T-helper 2 cell treated with Interferon-gamma antibody and Interleukin-4, amounts not matched to agents 5 μg/mL and 100 μg/mL, for 36 hours (primary cell): ENCODE measurements at regions not wholly inside any gene's neighbourhood (a gene's known extent, or its start where the extent isn't known, plus 50 kb on each side); places are given as distances from the start of the nearest gene placed in this dataset.

ENCODE experiments used
- DNase-seq: peaks from one replicate; pipeline ENCODE4 v3.0.0; 2021; ENCODE audit warnings: low spot score
- H3K27ac Mint-ChIP-seq: one replicate; pipeline ENCODE4 v1.8.0; 2021; ENCODE audit warnings: mild to moderate bottlenecking, mixed read lengths
- H3K27me3 Mint-ChIP-seq: one replicate; pipeline ENCODE4 v1.8.0; 2021; ENCODE audit warnings: low read depth, mixed read lengths
- H3K36me3 Mint-ChIP-seq: one replicate; pipeline ENCODE4 v1.8.0; 2021; ENCODE audit warnings: low read depth, mixed read lengths
- H3K4me1 Mint-ChIP-seq: one replicate; pipeline ENCODE4 v1.8.0; 2021; ENCODE audit warnings: low read depth, mixed read lengths
- H3K4me3 Mint-ChIP-seq: one replicate; pipeline ENCODE4 v1.8.0; 2022; ENCODE audit warnings: mild to moderate bottlenecking, moderate library complexity, mixed read lengths
- H3K9me3 Mint-ChIP-seq: one replicate; pipeline ENCODE4 v1.8.0; 2021; ENCODE audit warnings: mixed read lengths

- H3K9me3 Mint-ChIP-seq: no peaks in the 10 kb centered on the region
- H3K27ac Mint-ChIP-seq: no peak overlapping the region
- peaks cover 12% of the 10 kb centered on the region for H3K27me3 Mint-ChIP-seq
- H3K4me1 Mint-ChIP-seq: no peaks in the 10 kb centered on the region
- H3K4me3 Mint-ChIP-seq: no peak overlapping the region
- no peaks in the 10 kb centered on the region for H3K36me3 Mint-ChIP-seq
- DNase-seq: no peak
These were observed 162.2 kb downstream of the ZNF674 start for GRCh38 chrX:46383006-46383405.

DNA sequence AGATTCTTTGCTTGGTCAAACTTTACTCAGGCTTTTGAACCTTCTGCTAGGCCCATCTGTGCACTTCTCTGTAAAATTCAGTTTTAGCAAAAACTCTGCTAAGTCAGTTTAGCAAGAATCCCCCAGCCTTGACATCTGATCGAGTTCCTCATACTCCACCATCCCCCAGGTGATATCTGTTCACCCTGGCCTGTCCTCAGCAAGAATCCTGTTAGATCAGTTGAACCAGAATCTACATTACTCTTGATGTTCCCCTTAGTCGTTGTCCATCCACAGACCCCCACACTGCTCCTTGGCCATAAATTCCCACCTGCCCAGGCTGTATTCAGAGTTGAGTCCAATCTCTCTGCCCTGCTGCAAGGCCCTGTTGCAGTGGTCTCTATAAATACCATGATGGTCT is 162.6 kb downstream of the ZNF674 start:
- H3K4me1 Mint-ChIP-seq: no peaks in the 10 kb centered on the region
- no peak for DNase-seq
- H3K36me3 Mint-ChIP-seq: no peaks in the 10 kb centered on the region
- no peak overlapping the region for H3K4me3 Mint-ChIP-seq
- H3K9me3 Mint-ChIP-seq: no peaks in the 10 kb centered on the region
- H3K27ac Mint-ChIP-seq: no peak overlapping the region
- peaks cover 12% of the 10 kb centered on the region for H3K27me3 Mint-ChIP-seq

GRCh38 chrX:46381630-46382029 is 163.6 kb downstream of the ZNF674 start:
- Mint-ChIP-seq H3K36me3 (no peaks in the 10 kb centered on the region), H3K27me3 (peaks cover 12% of the 10 kb centered on the region), H3K4me3 (no peak overlapping the region), H3K27ac (no peak overlapping the region), H3K4me1 (no peaks in the 10 kb centered on the region), H3K9me3 (no peaks in the 10 kb centered on the region)
- peak; percentile 6 for DNase-seq

- no peak overlapping the region for H3K27ac Mint-ChIP-seq
- no peaks in the 10 kb centered on the region for H3K36me3 Mint-ChIP-seq
- H3K4me1 Mint-ChIP-seq: peaks cover 3% of the 10 kb centered on the region
- peaks cover 9% of the 10 kb centered on the region for H3K27me3 Mint-ChIP-seq
- no peak for DNase-seq
- no peak overlapping the region for H3K4me3 Mint-ChIP-seq
- no peaks in the 10 kb centered on the region for H3K9me3 Mint-ChIP-seq
These were observed 165.0 kb downstream of the ZNF674 start for GRCh38 chrX:46380148-46380752.

- no peaks in the 10 kb centered on the region for H3K36me3 Mint-ChIP-seq
- DNase-seq: peak; percentile 25
- peaks cover 3% of the 10 kb centered on the region for H3K4me1 Mint-ChIP-seq
- peaks cover 6% of the 10 kb centered on the region for H3K27me3 Mint-ChIP-seq
- no peak overlapping the region for H3K4me3 Mint-ChIP-seq
- no peak overlapping the region for H3K27ac Mint-ChIP-seq
- H3K9me3 Mint-ChIP-seq: no peaks in the 10 kb centered on the region
These were observed 168.9 kb downstream of the ZNF674 start for GRCh38 chrX:46376246-46376885.

GRCh38 chrX:46375831-46376230 is 169.4 kb downstream of the ZNF674 start:
- Mint-ChIP-seq H3K9me3 (no peaks in the 10 kb centered on the region), H3K27ac (no peak overlapping the region), H3K36me3 (no peaks in the 10 kb centered on the region), H3K4me3 (no peak overlapping the region), H3K27me3 (peaks cover 2% of the 10 kb centered on the region), H3K4me1 (peaks cover 3% of the 10 kb centered on the region)
- no peak for DNase-seq

DNA sequence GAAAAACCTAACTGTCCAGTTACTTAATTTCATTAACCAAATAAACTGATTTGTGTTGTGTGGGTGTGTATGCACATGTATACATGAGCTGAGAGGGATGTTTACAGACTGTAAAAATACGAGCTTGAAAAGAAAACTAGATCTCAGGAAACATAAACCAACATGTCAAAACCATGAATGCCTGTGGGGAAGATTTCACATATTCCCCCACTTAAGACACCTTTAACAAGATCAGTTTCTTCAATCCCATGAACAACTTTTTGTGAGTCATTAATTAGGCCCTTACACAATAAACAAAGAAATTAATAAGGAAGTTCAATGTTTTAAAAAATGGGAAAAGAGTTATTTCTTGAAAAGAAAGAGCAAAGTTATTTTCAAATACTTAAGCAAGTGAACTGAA is 170.8 kb downstream of the ZNF674 start:
- Mint-ChIP-seq H3K4me1 (peaks cover 3% of the 10 kb centered on the region), H3K4me3 (no peak overlapping the region), H3K9me3 (no peaks in the 10 kb centered on the region), H3K36me3 (no peaks in the 10 kb centered on the region), H3K27me3 (peaks cover 2% of the 10 kb centered on the region), H3K27ac (no peak overlapping the region)
- no peak for DNase-seq

- H3K4me1 Mint-ChIP-seq: no peaks in the 10 kb centered on the region
- no peak overlapping the region for H3K27ac Mint-ChIP-seq
- no peak overlapping the region for H3K4me3 Mint-ChIP-seq
- no peaks in the 10 kb centered on the region for H3K27me3 Mint-ChIP-seq
- H3K9me3 Mint-ChIP-seq: no peaks in the 10 kb centered on the region
- no peaks in the 10 kb centered on the region for H3K36me3 Mint-ChIP-seq
- no peak for DNase-seq
These were observed 177.7 kb downstream of the ZNF674 start for GRCh38 chrX:46367491-46367890.

- no peaks in the 10 kb centered on the region for H3K27me3 Mint-ChIP-seq
- no peaks in the 10 kb centered on the region for H3K36me3 Mint-ChIP-seq
- H3K4me3 Mint-ChIP-seq: no peak overlapping the region
- no peak overlapping the region for H3K27ac Mint-ChIP-seq
- DNase-seq: no peak
- H3K9me3 Mint-ChIP-seq: no peaks in the 10 kb centered on the region
- H3K4me1 Mint-ChIP-seq: no peaks in the 10 kb centered on the region
These were observed 178.6 kb downstream of the ZNF674 start for GRCh38 chrX:46366381-46367207.

GRCh38 chrX:46354481-46354880 is 190.7 kb downstream of the ZNF674 start:
- Mint-ChIP-seq H3K4me3 (no peak overlapping the region), H3K4me1 (no peaks in the 10 kb centered on the region), H3K27me3 (no peaks in the 10 kb centered on the region), H3K9me3 (peaks cover 14% of the 10 kb centered on the region), H3K27ac (no peak overlapping the region), H3K36me3 (no peaks in the 10 kb centered on the region)
- DNase-seq: no peak

- Mint-ChIP-seq H3K4me1 (no peaks in the 10 kb centered on the region), H3K9me3 (peaks cover 3% of the 10 kb centered on the region), H3K4me3 (no peak overlapping the region), H3K36me3 (no peaks in the 10 kb centered on the region), H3K27ac (no peak overlapping the region), H3K27me3 (no peaks in the 10 kb centered on the region)
- DNase-seq: no peak
These were observed 203.4 kb downstream of the ZNF674 start for GRCh38 chrX:46341767-46342322.

DNA sequence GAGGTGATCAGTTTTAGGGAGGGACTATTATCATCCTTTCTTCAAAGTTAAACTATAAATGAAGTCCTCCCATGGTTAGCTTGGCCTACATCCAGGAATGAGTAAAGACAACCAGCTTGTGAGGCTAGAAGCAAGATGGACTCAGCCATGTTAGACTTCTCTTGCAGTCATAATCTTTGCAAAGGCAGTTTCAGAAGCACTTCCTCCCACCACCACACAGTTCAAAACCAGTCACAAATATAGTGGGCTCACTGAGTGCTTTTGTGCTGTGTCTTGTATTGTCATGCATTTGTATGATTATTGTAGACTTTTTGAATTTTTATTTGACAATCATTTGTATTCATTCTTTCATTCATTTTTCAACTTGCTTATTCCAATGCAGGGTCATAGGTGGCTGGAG is 204.5 kb downstream of the ZNF674 start:
- H3K4me3 Mint-ChIP-seq: no peak overlapping the region
- H3K27ac Mint-ChIP-seq: no peak overlapping the region
- no peaks in the 10 kb centered on the region for H3K27me3 Mint-ChIP-seq

GRCh38 chrX:46333550-46333949 is 211.7 kb downstream of the ZNF674 start:
- DNase-seq: no peak
- Mint-ChIP-seq H3K27me3 (no peaks in the 10 kb centered on the region), H3K36me3 (peaks cover 6% of the 10 kb centered on the region), H3K4me1 (peaks cover 3% of the 10 kb centered on the region), H3K4me3 (no peak overlapping the region), H3K27ac (no peak overlapping the region), H3K9me3 (peaks cover 12% of the 10 kb centered on the region)

More for the DNA sequence above, 204.5 kb downstream of the ZNF674 start:
- peaks cover 7% of the 10 kb centered on the region for H3K9me3 Mint-ChIP-seq
- DNase-seq: no peak
- H3K4me1 Mint-ChIP-seq: no peaks in the 10 kb centered on the region
- peaks cover 3% of the 10 kb centered on the region for H3K36me3 Mint-ChIP-seq

DNA sequence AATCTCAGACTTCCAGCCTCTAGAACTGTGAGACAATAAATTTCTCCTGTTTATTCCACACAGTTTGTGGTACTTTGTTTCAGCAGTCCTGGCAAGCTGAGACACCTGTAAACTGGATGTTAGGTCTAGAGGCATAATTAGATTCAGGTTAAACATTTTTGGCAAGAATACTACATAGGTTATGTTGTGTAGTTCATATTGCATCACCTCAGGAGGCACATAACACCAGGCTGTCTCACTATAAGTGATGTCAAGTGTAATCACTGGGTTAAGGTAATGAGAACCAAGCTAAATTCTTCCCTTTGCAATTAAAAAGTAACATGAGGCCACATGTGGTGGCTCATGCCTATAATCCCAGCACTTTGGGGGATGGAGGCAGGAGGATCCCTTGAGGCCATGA is 214.2 kb downstream of the ZNF674 start:
- no peak overlapping the region for H3K4me3 Mint-ChIP-seq
- H3K4me1 Mint-ChIP-seq: peaks cover 10% of the 10 kb centered on the region
- no peaks in the 10 kb centered on the region for H3K27me3 Mint-ChIP-seq
- no peak for DNase-seq
- peaks cover 4% of the 10 kb centered on the region for H3K36me3 Mint-ChIP-seq
- H3K9me3 Mint-ChIP-seq: peaks cover 7% of the 10 kb centered on the region
- H3K27ac Mint-ChIP-seq: no peak overlapping the region
